HG02840 (cell line): ENCODE measurements at regions not wholly inside any gene's neighbourhood (a gene's known extent, or its start where the extent isn't known, plus 50 kb on each side); places are given as distances from the start of the nearest gene placed in this dataset.
A peak's percentile ranks its signal among the peaks of the same experiment; 100 is the strongest.

ENCODE experiments used
- ATAC-seq: cut with Tn5 transposase; IDR thresholded peaks from one replicate; pipeline ENCODE4 v1.9.1; 2021; ENCODE audit warnings: mild to moderate bottlenecking, moderate library complexity, moderate number of reproducible peaks; ENCODE audit not compliant: unreplicated experiment, low FRiP score

DNA sequence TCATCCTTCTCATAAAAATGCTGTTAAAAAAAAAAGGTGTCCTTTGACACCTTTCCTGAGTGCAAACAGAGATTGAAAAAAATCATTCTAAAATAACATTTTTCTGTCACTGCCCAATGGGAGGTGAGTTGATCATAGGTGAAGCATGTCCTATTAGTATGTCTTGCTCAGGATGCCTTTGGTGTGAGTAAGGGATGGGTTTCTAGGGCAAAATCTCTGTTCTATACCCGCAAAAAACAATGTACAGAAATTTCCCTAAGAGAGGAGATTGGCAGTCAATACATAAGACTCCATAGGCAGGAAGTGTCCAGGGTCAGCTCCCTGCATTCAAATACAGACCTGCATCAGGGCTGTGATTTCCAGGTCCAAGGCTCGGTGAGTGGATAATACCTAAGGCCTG lies 195.2 kb downstream of the DAD1 start:
- no peak for ATAC-seq

DNA sequence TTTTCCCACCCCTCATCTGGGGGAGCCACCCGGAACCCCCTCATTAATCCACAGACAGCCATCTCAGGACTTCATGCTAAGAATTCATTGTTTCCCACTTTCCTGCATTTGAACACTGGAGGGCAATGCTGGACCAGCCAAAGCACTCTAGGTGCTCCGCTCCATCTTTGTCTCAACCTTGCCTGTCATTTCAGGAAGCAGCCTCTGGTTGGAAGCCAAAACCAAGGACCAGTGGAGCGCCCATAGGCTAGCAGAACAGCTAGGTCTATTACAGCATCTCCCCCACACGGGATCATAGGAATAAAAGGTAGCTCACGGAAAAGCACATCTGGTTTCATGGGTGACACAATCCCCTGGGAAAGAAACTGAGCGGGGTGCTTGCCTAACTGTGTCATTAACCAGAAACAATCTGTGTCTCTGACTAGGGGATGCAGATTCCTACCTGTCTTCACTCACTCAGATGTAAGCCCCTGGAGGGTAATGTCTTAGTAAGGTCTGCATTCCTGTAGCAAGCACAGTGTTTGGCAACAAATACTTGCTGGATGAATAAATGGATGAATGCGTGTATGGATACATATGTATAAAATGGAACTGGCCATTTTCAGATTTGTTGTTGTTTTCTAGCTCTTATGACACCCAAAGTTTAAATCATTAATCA lies 197.0 kb downstream of the DAD1 start:
- ATAC-seq: no peak

DNA sequence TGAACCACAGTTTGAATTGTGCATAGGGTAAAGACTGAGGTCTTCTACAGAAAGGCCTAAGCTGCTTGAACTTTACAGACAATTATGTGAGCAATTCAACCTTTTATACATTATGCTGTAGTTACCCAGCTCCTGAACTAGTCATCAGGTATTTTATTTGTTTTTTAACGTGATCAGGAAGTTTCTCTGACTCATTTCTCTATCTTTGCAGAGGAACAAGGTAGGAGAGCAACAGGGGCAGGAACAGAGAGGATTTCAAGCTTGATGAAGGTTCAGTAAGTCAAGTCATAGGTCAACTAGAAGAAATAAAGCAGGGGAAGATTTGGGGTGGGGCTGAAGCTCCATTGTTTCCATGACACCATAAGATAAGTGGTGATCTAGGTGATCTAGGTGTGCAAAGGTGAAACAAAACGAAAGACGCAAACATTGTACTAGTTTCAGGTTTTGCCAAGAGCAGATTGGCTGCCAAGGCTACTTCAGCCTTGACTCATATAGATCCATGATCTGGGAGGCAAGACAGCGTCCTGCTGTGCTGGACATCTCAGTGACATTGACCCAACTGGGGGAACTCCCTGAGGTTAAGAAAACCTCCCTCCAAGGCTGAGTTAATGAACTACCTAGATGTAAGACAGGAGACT lies 198.1 kb downstream of the DAD1 start:
- ATAC-seq: no peak

DNA sequence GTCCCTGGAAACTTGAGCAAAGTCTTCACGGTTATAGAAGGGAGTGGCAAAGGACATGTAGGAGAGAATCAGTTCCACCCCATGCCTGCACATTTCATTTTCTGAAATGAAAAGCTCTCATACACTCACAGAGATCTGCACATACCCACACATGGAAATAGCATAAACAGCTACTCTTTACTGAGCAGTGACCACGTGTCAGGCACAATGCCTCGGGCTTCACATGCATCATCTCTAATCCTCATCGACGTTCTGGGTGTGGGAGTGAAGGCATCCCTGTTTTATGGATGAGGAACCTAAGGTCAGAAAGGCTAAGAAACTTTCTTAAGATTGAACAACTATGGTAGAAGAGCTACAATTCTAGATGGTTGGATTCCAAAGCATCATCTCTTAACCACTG lies 198.8 kb downstream of the DAD1 start:
- ATAC-seq: no peak

DNA sequence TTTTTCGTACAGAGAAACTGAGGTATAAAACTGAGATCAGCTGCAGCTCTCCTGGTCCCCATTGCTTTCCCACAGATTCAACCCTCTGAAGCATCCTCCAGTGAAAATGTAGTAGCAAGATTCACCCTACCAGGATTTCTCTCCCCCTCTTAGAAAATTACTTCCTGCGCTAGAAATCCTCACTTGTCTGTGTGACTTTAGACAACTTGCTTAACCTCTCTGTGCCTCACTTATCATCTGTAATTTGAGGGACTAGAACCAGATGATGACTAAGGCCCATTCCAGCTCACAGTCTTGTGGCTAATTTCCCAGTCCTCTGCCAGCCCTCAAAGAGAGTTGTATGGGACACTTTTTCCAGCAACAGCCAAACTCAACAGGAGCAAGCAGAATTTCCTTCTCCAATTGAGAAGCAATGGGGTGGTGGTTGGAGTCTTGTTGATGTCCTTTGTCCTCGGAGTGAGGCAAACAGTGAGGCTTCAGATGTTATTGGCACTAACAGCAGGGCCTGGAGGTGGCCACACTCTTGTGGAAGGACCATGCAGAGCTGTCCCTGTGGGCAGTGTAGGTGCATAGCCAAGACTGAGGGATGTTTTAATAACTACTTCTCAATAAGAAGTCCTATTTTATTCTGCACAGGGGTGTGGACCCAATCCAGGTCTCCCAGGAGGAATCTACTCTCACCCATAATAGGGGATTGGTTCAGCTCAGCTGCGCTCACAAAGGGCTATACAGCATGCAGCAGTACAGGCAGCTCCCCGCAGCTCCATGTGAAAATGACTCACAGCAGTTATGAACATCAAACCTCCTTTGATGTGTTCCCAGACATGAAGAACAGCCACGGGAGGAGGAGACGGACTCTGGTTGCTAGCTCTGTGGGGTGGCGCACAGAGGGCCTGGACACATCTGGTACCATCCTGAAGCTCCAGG lies 200.1 kb downstream of the DAD1 start:
- ATAC-seq: no peak

DNA sequence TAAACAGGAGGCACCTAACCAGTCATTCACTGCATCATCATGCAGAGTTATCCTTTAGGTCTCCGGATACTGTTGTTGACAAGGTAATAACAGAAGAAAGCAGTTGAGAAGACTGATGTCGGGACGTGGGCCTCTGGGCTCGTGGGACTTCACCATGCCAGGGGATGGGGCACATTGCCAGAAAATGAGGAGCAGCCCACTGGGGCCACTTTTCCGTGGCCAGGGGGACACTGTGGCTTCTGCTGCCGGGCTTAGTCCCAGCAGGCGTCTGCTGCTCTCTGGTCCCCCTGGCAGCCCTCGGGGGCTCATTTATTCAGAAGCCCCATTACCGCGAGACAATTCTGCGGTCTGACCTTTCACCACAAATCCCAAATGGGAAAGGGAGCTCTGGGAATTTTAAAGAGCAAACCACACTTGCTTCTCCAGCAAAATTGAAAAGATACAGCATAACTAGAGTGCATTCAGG lies 201.2 kb downstream of the DAD1 start:
- no peak for ATAC-seq

DNA sequence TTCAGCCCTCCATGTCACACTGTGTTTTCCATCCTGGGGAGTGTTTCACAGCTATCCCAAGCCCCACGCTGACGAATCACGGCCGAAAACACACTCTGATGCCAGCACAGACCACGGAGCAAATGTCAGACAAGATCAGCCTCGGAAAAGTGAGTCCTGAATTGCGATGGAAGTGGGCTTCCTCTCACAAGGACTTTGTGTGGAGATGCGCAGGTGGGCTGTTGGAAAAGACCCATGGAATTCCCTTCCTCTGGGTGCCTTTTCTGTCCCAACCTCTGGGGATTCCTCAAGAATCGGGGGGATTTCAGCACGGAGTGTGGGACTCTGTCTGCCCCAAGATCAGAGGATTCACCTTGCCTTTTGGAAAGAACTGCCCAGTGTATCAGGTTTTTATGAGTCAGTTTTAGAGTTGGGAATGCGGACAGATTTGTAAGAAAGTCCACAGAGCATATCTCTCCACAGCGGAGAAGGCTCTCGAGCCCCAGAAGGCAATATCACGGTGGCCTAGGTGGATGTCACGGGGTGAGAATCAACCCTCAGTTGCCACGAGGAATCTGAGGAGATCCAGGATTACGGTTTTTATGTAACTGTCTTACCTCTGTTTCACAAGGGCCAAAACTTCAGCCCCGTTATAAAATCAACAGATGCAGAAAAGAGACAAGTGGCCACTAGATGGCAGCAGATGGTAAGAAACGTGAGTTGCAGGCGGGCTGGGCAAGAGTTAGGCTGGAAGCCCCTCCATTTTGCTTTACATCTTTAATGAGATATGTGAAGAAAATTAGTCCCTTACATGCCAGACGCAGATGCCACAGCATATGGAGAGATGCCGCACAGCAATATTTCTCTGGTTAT lies 201.9 kb downstream of the DAD1 start:
- ATAC-seq: no peak

DNA sequence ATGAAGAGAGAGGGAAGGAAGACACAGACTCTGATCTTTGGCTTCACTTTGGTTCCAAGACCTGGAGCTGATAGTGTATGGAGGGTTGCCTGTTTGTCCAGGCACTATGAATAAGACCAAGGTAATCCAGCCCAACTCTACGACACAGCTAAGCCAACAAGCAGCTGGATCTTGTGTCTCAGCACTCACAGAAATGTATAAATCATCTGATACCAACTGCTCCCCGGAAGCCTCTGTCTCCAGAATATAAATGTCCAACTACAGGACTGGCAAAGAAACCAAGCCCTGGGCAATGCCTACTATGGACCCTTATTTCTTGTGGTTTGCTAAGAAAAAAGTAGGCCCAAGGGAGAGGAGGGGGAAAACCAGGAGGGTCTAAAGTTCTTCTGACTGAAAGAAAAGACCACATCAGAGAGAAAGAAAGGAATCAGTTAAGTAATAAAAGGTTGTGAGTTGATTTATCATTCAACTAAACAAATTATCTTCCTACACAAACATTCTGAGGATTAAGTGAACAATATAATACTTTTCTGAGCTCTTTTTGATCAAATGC lies 204.0 kb downstream of the DAD1 start:
- ATAC-seq: no peak

DNA sequence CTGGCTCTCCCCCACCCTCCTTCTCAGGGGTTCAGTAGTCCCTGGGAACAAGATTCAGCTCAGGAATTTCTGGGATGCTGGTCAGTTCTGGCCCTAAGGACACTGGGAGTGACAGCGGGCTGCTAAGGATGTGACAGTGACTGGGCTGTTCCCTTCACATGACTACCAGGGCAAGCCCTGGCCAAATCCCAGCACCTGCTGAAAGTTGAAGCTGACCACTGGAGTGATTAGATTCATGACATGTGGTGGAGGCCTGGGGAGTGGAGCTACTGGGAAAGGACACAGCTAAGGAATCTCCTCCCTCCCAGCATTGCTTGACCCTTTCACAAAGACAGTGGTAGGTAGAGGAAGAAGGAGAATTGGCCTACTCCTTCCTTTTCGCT lies 204.9 kb downstream of the DAD1 start:
- no peak for ATAC-seq

DNA sequence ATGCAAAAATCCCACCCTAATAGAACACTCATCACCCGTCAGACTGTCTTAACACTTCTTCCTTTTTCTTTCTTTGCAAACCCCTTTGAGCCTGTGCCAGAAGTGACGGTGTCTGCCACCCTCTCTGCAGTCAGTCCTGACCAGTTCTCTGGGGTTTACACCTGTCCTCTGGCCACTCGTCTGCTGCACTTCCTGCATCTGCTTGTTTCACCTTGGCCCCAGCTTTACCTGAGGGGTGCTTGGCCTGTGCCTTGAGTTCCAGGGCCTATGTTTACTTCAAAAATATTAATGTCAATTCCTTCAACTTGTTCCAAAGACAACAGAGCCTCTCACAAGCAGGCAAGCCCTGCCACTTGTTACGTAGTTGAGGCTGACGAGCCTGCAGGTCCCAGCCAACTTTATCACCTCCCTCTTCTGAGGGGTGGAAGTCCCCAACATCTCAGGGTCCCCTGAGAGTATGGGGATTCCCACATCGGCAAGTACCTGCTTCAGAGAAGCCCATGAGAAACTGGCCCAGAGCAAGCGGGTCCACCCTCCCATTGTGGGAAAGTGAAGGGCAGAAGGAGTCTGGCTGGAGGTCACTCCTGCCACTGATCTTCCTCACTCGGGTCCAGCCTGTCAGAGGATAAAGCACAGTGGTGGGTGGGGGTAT lies 205.4 kb downstream of the DAD1 start:
- peak; percentile 45 for ATAC-seq

DNA sequence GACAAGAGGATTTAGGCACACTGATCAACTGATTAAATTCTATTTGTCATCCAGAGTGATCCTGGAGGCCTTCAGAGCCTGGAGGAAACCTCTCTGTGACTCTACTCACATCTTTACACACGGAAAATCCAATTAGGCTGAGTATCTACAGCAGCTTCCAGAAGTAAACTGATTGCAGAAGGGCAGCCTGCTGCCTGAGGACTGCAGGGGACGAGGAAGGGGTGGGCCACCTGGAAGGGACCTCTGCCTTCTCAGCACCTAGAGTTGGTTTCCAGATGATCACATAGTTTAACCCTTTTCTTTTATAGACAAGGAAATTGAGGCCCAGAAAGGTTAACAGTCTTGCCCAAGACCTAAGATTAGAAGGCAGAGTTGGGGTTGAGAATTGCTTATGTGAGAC lies 206.1 kb downstream of the DAD1 start:
- ATAC-seq: no peak

DNA sequence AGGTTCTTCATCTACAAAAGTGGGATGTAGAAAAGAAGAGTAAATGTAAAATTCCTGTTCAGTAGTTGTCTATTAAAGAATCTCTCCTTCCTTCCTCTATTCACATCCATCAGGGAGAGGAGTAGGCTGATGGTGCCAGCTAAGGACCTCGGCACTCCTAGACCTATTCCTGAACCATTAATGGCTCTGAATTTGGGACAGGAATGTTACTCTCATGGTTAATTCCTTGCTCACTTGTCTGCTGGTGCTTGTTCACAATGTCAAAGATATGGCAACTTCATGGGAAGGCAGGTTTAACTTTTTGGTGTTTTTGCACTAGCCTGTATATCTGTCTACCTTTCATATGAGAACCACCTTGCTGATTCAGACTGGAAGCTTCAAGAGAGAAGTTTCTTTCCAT lies 206.6 kb downstream of the DAD1 start:
- no peak for ATAC-seq

DNA sequence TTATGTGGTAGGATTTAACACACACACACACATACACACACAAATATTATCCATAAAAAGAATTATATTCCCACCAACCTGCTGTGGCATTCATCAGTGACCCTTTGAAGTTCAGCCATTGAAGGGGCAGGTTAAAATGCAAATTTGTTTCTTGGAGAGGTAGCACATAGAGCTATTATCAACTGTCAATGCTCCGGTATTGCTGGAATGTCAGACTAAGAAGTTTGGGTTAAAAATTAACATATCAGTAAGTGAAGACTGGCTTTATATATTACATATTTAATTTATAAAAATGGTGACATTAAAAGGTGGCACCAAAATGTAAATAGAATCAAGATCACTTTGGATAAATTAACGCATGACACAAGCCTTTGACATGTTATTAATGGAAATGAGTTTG lies 207.3 kb downstream of the DAD1 start:
- ATAC-seq: no peak

DNA sequence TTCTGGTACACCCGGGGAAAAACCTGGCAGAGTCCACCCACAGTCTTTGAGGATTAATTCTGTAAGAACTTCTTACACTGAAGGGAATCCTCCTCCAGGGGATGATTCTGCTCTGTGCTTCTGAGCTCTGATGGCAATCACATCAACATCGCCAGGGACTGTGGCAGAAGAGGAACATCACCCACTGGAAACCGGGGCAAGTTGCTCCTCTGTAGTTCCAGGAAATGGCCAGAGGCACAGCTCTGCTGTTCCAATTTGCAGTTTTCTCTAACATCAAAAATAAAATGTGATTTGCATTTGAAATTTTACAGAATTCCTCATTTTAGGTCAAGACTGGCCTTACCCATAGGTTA lies 207.6 kb downstream of the DAD1 start:
- ATAC-seq: no peak

DNA sequence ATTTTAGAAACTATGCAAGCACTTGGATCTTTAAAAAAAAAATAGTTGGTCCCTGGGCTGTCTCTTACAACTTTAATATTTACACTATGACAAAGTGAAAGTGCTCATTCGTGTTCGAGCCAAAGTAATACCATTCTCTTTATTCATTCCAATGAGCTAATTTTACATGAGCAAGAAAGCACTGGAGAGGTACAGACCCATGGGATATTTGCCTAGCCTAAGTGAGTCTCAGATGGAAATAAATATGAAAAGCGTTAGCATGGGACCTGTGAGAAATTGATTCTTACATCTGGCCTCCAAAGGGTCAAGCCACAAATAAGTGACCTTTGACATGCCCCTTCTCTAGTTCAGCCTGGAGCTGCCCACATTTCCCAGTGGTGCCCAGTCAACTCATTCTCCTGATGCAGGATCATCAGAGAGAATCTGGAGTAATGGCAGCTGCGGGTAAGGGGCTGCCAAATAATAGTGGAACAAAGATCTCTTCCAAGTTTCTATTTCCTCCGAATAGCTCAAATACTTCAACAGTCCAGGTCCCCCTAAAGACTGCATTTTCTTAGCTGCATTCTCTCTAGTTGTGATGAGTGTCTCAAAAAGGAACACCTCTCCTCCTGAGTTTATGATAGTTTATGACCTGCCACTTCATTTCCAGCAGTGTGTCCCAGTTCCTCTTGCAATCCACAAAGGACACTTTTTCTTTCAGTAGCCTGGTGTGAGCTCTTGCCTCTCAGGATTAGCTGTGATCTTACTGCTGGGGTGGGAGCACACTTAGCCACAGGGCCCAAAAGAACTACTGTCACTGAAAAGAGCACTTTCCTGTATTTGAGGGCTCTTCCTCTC lies 208.2 kb downstream of the DAD1 start:
- no peak for ATAC-seq

DNA sequence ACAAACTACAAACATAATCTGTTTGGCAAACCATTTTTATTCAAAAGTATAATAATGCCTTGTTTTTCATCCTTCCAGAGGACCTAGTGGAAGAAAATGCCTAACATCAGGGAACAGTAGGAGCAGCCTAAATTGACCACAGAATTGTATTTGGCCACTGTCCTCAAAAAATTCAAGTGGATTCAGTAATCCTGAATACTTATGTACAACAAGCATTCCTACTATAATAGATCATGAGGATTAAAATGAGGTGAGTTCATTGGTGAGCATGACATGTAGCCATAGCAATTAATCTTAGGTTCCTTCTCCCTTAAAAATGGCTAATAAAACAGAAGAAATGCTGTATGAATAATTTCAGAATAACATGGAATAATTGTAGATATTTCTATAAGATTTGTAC lies 209.3 kb downstream of the DAD1 start:
- ATAC-seq: no peak

DNA sequence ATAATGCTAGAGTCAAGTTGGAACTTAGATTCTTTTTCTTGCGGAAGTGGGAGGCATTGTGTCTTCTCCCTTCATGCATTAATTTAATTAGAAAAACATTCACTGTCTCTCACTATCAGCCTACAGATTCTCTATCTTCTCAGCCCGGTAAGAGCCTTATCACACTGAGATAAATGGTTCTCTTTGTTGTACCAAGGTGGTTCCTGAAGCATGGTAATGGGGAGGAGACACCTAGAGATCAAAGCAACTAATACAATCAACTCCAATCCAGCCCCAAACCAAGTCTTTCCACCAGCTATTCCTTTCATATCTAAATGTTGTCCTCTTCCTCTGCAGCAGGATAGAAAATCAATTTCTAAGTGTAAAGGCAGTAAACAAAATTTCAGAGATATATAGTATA lies 210.8 kb downstream of the DAD1 start:
- ATAC-seq: no peak

DNA sequence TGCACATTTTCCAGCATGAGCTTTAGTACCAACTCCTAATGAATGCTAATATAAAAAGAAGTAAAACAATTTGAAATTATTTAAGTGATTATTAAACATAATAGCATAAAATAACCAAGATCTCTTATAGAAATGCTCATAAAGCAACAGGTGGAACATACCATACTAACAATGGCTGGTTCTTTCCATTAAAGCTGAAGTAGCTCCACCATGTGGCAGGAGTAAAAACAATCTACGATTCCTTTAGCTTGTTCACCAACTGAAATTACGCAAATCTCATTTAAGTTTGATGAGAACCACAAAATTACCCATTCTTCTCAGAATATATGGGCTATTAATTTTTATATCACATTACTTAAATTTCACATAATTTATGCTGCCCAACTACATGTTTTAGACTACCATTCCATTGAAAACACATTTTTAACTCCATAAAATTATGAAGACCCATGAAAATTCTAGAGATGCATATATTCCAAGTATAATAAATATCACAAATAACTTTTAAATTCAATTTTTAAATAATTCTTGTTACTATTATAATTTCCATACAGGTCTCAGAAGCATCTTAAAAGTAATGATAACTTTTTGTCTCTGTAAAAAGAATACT lies 213.6 kb downstream of the DAD1 start:
- no peak for ATAC-seq
